Endothelial cell of umbilical vein (primary cell): ENCODE measurements at regions not wholly inside any gene's neighbourhood (a gene's known extent, or its start where the extent isn't known, plus 50 kb on each side); places are given as distances from the start of the nearest gene placed in this dataset.

Experiments
- BruUV-seq: library from RNA; stranded (reverse); fragments of 400-500 nt; replicated peaks from 2 replicates; lab custom pipeline; 2021; lab: Mats Ljungman, UMichigan
- CTCF ChIA-PET: fragments of 300-600, 350-600 bp; sonication (Branson Sonifier 250); formaldehyde crosslinking; loops from one replicate; lab custom pipeline; 2021; ENCODE audit warnings: antibody characterized with exemption, inconsistent platforms; lab: Charles Lee
- POLR2A ChIA-PET: fragments of 300-600, 350-600 bp; sonication (Branson Sonifier 250); formaldehyde crosslinking; loops from one replicate; lab custom pipeline; 2021; ENCODE audit warnings: antibody characterized with exemption, inconsistent platforms; lab: Charles Lee
- DNase-seq: peaks from one replicate; pipeline ENCODE4 v3.0.0-alpha.2; 2011; ENCODE audit warnings: low read depth, low spot score
- FAIRE-seq: peaks from 2 replicates; lab custom pipeline; 2011; peaks lifted over from hg19 to GRCh38; lab: Jason Lieb, UNC
- H2AFZ ChIP-seq: 2 replicates; pipeline ENCODE4 v1.6.0; 2012; ENCODE audit warnings: low read depth, low read length, control low read depth, inconsistent platforms
- H3K27ac ChIP-seq: 2 replicates; pipeline ENCODE4 v1.5.1; 2011; ENCODE audit warnings: low read depth, mild to moderate bottlenecking, control low read depth, low read length, moderate library complexity; ENCODE audit not compliant: insufficient read depth
- H3K27me3 ChIP-seq, 2 experiments: 2 replicates each; pipeline versions ENCODE4 v1.6.0 to v1.6.1; 2011; ENCODE audit warnings: low read length in 2 of 2, mixed read lengths in 1 of 2; ENCODE audit not compliant: control insufficient read depth in 2 of 2, insufficient read depth in 2 of 2
- H3K36me3 ChIP-seq, 2 experiments: 2 replicates in 1 of 2; 3 replicates in 1 of 2; pipeline ENCODE4 v1.5.1; 2011; ENCODE audit warnings: low read length in 2 of 2, mild to moderate bottlenecking in 1 of 2, moderate library complexity in 1 of 2; ENCODE audit not compliant: control insufficient read depth in 2 of 2, insufficient read depth in 2 of 2; ENCODE audit errors: extremely low read depth in 1 of 2
- H3K4me1 ChIP-seq: 3 replicates; pipeline ENCODE4 v1.5.1; 2011; ENCODE audit warnings: mild to moderate bottlenecking, low read length; ENCODE audit not compliant: control insufficient read depth, insufficient read depth; ENCODE audit errors: extremely low read depth
- H3K4me2 ChIP-seq: 2 replicates; pipeline ENCODE4 v1.6.1; 2011; ENCODE audit warnings: low read length, control low read depth, mixed read lengths; ENCODE audit not compliant: insufficient read depth
- H3K4me3 ChIP-seq, 3 experiments: fragments of 200-600 bp in 1 of 3; sonication (generic), shearing (Covaris generic) in 1 of 3; replicated peaks in 1 of 3; 2 replicates each; pipeline ENCODE4 v1.5.1; 2011 to 2016; ENCODE audit warnings: control low read depth in 3 of 3, low read length in 3 of 3, mild to moderate bottlenecking in 2 of 3, inconsistent platforms in 1 of 3, low read depth in 1 of 3, moderate library complexity in 1 of 3; ENCODE audit not compliant: insufficient read depth in 1 of 3
- H3K79me2 ChIP-seq: 2 replicates; pipeline ENCODE4 v1.6.0; 2012; ENCODE audit warnings: low read length, inconsistent platforms; ENCODE audit not compliant: control insufficient read depth, insufficient read depth
- H3K9ac ChIP-seq: replicated peaks from 2 replicates; pipeline ENCODE3; 2011; ENCODE audit warnings: low read length, control low read depth; ENCODE audit not compliant: insufficient read depth; ENCODE audit errors: extremely low read depth
- H3K9me1 ChIP-seq: replicated peaks from 3 replicates; pipeline ENCODE4 v1.6.0; 2011; ENCODE audit warnings: mild to moderate bottlenecking, low read length; ENCODE audit not compliant: control insufficient read depth, insufficient read depth; ENCODE audit errors: extremely low read depth
- H3K9me3 ChIP-seq: replicated peaks from 2 replicates; pipeline ENCODE4 v1.5.1; 2012; ENCODE audit warnings: low read length, inconsistent platforms; ENCODE audit not compliant: control insufficient read depth, insufficient read depth
- H4K20me1 ChIP-seq: replicated peaks from 2 replicates; pipeline ENCODE3; 2011; ENCODE audit warnings: mild to moderate bottlenecking, low read length; ENCODE audit not compliant: control insufficient read depth, insufficient read depth; ENCODE audit errors: extremely low read depth
- CTCF ChIP-seq, 2 donors: IDR thresholded peaks; 1 replicate in 1 of 2; 2 replicates in 1 of 2; pipeline ENCODE4 v1.5.1; 2011; ENCODE audit warnings: low read length in 2 of 2, mild to moderate bottlenecking in 2 of 2, moderate library complexity in 2 of 2, control low read depth in 1 of 2, inconsistent platforms in 1 of 2, low read depth in 1 of 2; ENCODE audit not compliant: insufficient read depth in 1 of 2; ENCODE audit errors: extremely low read depth in 1 of 2
- EZH2 ChIP-seq: IDR thresholded peaks from 2 replicates; pipeline ENCODE4 v1.6.1; 2012; ENCODE audit warnings: borderline replicate concordance, low read depth, mild to moderate bottlenecking, moderate library complexity, low read length, inconsistent platforms; ENCODE audit not compliant: severe bottlenecking
- FOS ChIP-seq: IDR thresholded peaks from 2 replicates; pipeline ENCODE4 v1.6.1; 2011; ENCODE audit warnings: mild to moderate bottlenecking, low read length, moderate library complexity, borderline replicate concordance; ENCODE audit not compliant: insufficient read depth
- GATA2 ChIP-seq: IDR thresholded peaks from 2 replicates; pipeline ENCODE4 v1.7.0; 2011; ENCODE audit warnings: low read depth, mild to moderate bottlenecking, moderate library complexity, mixed read lengths, low read length; ENCODE audit not compliant: insufficient read length, insufficient read depth
- JUN ChIP-seq: IDR thresholded peaks from 2 replicates; pipeline ENCODE4 v1.6.1; 2011; ENCODE audit warnings: borderline replicate concordance, low read depth; ENCODE audit not compliant: insufficient read length, insufficient read depth
- MYC ChIP-seq: IDR thresholded peaks from one replicate; pipeline ENCODE4 v1.6.1; 2011; ENCODE audit warnings: mild to moderate bottlenecking, low read depth, low read length
- POLR2A ChIP-seq: IDR thresholded peaks from 2 replicates; pipeline ENCODE4 v1.6.1; 2012; ENCODE audit warnings: low read depth, mild to moderate bottlenecking, control low read depth, low read length
- POLR2AphosphoS5 ChIP-seq: IDR thresholded peaks from 2 replicates; pipeline ENCODE4 v1.6.1; 2012; ENCODE audit warnings: low read depth, mild to moderate bottlenecking, control low read depth, low read length, moderate library complexity; ENCODE audit not compliant: insufficient read depth
- dilution Hi-C: fragments of 300-500 bp; cut with MboI; formaldehyde crosslinking; loops from one replicate; pipeline ENCODE4 v1.15.0; 2019; ENCODE audit warnings: low sequenced_read_pairs; ENCODE audit not compliant: extremely low pct_ligation_motif_present
- intact Hi-C: fragments of 100-400 bp; cut with micrococcal nuclease; formaldehyde crosslinking; loops from one replicate; pipeline ENCODE4 v1.10.0; 2022
- TF ChIP-seq, protein P1 (sequence below): IDR thresholded peaks from 2 replicates; pipeline ENCODE4 v1.6.1; 2011; ENCODE audit not compliant: insufficient read depth, insufficient read length

GRCh38 chr10:109173121-109173520 lies 750.2 kb downstream of the XPNPEP1 start:
- no peaks in the 10 kb centered on the region for H3K79me2 ChIP-seq
- no peaks in the 10 kb centered on the region for H3K9me1 ChIP-seq
- DNase-seq = no peak
- H3K27me3 ChIP-seq = no peaks in the 10 kb centered on the region
- TF ChIP-seq JUN (no peak), FOS (no peak), CTCF (IDR thresholded peaks at IDR 0.05; ENCODE audit: extremely low read depth in 1 of 2, insufficient read depth in 1 of 2, low read depth in 1 of 2, low read length in 2 of 2) (no peak), POLR2AphosphoS5 (no peak), EZH2 (no peak), MYC (no peak), POLR2A (no peak), GATA2 (no peak)
- TF ChIP-seq, protein P1, sequence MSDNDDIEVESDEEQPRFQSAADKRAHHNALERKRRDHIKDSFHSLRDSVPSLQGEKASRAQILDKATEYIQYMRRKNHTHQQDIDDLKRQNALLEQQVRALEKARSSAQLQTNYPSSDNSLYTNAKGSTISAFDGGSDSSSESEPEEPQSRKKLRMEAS = no peak
- no TSS peak for BruUV-seq
- peaks cover 4% of the 10 kb centered on the region for H3K9me3 ChIP-seq
- no peak for FAIRE-seq
- no peaks in the 10 kb centered on the region for H3K4me1 ChIP-seq
- no peak overlapping the region for H2AFZ ChIP-seq
- H3K27ac ChIP-seq = no peak overlapping the region
- H3K36me3 ChIP-seq = no peaks in the 10 kb centered on the region
- no peak overlapping the region for H3K4me3 ChIP-seq
- no peak overlapping the region for H3K9ac ChIP-seq
- ChIA-PET POLR2A (no interaction called here), CTCF (no interaction called here)
- no peaks in the 10 kb centered on the region for H4K20me1 ChIP-seq
- dilution Hi-C loops = no loop called here
- intact Hi-C loops = no loop called here
- H3K4me2 ChIP-seq = no peak overlapping the region
